Suprapubic skin (tissue), 4 donors: ENCODE measurements at regions not wholly inside any gene's neighbourhood (a gene's known extent, or its start where the extent isn't known, plus 50 kb on each side); places are given as distances from the start of the nearest gene placed in this dataset.
"Not testable (repeated sequence)": the region's sequence is repeated elsewhere in the genome, so short reads cannot be mapped to it uniquely, and the experiment has no call there.

ENCODE experiments used
- DNase-seq, 2 donors: peaks; one replicate each; pipeline ENCODE4 v3.0.0-alpha.2; 2019; ENCODE audit warnings: low spot score in 2 of 2
- H3K27ac ChIP-seq: fragments of 200-600 bp; sonication (generic); one replicate; pipeline ENCODE4 v1.5.1; 2019
- H3K27me3 ChIP-seq: fragments of 200-600 bp; sonication (generic); one replicate; pipeline ENCODE4 v1.5.1; 2019
- H3K36me3 ChIP-seq: fragments of 200-600 bp; sonication (generic); one replicate; pipeline ENCODE4 v1.5.1; 2019
- H3K4me1 ChIP-seq: fragments of 200-600 bp; sonication (generic); one replicate; pipeline ENCODE4 v1.5.1; 2019
- H3K4me3 ChIP-seq: fragments of 200-600 bp; sonication (generic); one replicate; pipeline ENCODE4 v1.5.1; 2019; ENCODE audit warnings: mild to moderate bottlenecking
- H3K9me3 ChIP-seq: fragments of 200-600 bp; sonication (generic); one replicate; pipeline ENCODE4 v1.5.1; 2019
- EP300 ChIP-seq: sonication (generic); formaldehyde crosslinking; IDR thresholded peaks from one replicate; pipeline ENCODE4 v1.6.1; 2017; ENCODE audit warnings: antibody characterized with exemption
- POLR2A ChIP-seq, 2 donors: fragments of 450-650 bp; IDR thresholded peaks; one replicate each; pipeline ENCODE4 v1.6.1; 2017; ENCODE audit warnings: antibody characterized with exemption in 2 of 2, mild to moderate bottlenecking in 2 of 2, moderate library complexity in 2 of 2
- POLR2AphosphoS5 ChIP-seq, 3 donors: sonication (generic); formaldehyde crosslinking; IDR thresholded peaks; one replicate each; pipeline ENCODE4 v1.6.1; 2017; ENCODE audit warnings: antibody characterized with exemption in 3 of 3
- WGBS: methylation state at CpG from one replicate; pipeline ENCODE4 v1.1.5; 2018; 5-methylcytosine and 5-hydroxymethylcytosine counted together
- TF ChIP-seq, protein P1 (sequence below), 2 donors: fragments of 200-600 bp in 1 of 2; fragments of 450-650 bp in 1 of 2; sonication (generic) in 1 of 2; IDR thresholded peaks; one replicate each; pipeline ENCODE4 v1.5.1; 2016 to 2019; ENCODE audit warnings: antibody characterized with exemption in 2 of 2, mild to moderate bottlenecking in 1 of 2, moderate library complexity in 1 of 2

DNA sequence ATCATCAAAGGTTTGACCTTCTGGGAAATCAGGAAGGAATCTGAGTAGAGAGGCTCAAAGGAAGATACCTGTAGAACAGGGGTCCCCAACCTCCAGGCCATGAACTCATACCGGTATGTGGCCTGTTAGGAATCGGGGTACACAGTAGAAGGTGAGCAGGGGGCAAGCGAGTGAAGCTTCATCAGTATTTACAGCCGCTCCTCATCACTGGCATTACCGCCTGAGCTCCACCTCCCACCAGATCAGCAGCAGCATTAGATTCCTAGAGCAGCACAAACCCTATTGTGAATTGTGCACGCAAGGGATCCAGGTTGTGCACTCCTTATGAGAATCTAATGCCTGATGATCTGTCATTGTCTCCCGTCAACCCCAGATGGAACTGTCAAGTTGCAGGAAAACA is 158.5 kb upstream of the CACNA2D1 start:
- Histone ChIP-seq H3K4me1 (no peaks in the 10 kb centered on the region), H3K9me3 (no peaks in the 10 kb centered on the region), H3K27ac (no peak overlapping the region), H3K36me3 (no peaks in the 10 kb centered on the region), H3K27me3 (no peaks in the 10 kb centered on the region), H3K4me3 (no peak overlapping the region)
- TF ChIP-seq, protein P1, sequence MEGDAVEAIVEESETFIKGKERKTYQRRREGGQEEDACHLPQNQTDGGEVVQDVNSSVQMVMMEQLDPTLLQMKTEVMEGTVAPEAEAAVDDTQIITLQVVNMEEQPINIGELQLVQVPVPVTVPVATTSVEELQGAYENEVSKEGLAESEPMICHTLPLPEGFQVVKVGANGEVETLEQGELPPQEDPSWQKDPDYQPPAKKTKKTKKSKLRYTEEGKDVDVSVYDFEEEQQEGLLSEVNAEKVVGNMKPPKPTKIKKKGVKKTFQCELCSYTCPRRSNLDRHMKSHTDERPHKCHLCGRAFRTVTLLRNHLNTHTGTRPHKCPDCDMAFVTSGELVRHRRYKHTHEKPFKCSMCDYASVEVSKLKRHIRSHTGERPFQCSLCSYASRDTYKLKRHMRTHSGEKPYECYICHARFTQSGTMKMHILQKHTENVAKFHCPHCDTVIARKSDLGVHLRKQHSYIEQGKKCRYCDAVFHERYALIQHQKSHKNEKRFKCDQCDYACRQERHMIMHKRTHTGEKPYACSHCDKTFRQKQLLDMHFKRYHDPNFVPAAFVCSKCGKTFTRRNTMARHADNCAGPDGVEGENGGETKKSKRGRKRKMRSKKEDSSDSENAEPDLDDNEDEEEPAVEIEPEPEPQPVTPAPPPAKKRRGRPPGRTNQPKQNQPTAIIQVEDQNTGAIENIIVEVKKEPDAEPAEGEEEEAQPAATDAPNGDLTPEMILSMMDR (IDR thresholded peaks at IDR 0.05) = no peak
- TF ChIP-seq POLR2AphosphoS5 (IDR thresholded peaks at IDR 0.05) = no peak
- no peak for TF ChIP-seq POLR2A (IDR thresholded peaks at IDR 0.05)
- no peak for TF ChIP-seq EP300
- WGBS = 98% methylated on average over 7 of the region's 7 CpGs
- no peak for DNase-seq

DNA sequence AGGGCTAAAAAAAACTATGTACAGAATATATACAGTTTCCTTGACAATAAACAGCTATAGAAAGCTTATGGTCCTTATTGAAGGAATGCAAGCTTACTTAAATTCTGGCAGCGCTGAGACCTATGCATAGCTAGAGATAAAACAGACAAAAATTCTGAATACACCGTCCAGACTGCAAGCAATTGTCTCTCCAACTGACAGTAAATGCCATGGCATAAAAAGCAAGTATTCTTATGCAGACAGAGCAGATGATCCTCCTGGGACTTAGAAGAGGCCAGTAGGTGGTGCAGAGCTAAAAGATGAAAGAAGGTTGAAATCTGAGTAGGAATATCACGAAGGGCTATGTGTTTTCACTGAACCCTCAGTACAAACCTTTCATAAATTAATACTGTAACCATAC is 157.0 kb upstream of the CACNA2D1 start:
- no peak for DNase-seq
- TF ChIP-seq POLR2AphosphoS5 (IDR thresholded peaks at IDR 0.05) = no peak
- 47% methylated on average over 3 of the region's 3 CpGs for WGBS
- H3K4me1 ChIP-seq = no peaks in the 10 kb centered on the region
- no peak overlapping the region for H3K4me3 ChIP-seq
- no peaks in the 10 kb centered on the region for H3K27me3 ChIP-seq
- H3K36me3 ChIP-seq = no peaks in the 10 kb centered on the region
- H3K27ac ChIP-seq = no peak overlapping the region
- H3K9me3 ChIP-seq = no peaks in the 10 kb centered on the region

DNA sequence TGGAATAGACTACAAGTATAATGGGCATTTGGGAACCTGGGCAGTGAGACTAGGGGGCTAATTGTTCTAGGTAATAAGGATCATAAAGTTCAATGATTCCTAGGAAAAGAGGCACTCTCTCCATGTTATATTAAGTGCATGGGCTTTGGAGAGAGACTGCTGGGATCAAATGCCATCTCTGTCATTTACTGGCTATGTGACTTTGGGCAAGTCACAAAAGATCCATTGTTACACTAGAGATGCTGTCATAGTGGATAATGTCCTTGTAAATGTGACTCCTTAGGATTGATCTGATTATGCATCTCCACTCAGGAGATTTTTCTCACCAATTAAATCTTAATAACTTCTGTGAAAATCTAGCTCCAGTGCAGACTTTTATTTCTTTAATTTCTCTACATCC is 156.3 kb upstream of the CACNA2D1 start:
- no peaks in the 10 kb centered on the region for H3K4me1 ChIP-seq
- H3K27ac ChIP-seq = no peak overlapping the region
- no peak for TF ChIP-seq POLR2AphosphoS5 (IDR thresholded peaks at IDR 0.05)
- TF ChIP-seq POLR2A (IDR thresholded peaks at IDR 0.05) = no peak
- no peak for TF ChIP-seq EP300
- TF ChIP-seq, protein P1 (IDR thresholded peaks at IDR 0.05) = no peak
- no peaks in the 10 kb centered on the region for H3K36me3 ChIP-seq
- H3K27me3 ChIP-seq = no peaks in the 10 kb centered on the region
- H3K4me3 ChIP-seq = no peak overlapping the region
- H3K9me3 ChIP-seq = no peaks in the 10 kb centered on the region
- no peak for DNase-seq

DNA sequence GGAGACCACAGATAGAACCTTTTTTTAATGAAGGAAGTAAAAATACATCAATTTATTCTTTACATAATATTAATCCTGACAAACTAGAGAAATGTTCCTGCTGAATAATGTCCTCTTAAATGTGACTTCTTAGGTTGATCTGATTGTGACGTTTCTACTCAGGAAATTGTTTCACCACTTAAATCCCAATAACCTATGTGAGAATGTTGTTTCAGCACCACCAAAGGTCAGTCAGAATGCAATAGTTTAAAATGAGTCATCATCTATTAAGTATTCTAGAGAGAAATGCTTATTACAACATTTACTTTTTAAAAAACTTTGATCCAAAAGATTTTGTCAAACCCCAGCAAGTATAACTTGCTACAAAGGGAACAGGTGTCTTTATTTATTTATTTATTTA is 155.4 kb upstream of the CACNA2D1 start:
- Histone ChIP-seq H3K27me3 (no peaks in the 10 kb centered on the region), H3K36me3 (no peaks in the 10 kb centered on the region), H3K9me3 (no peaks in the 10 kb centered on the region), H3K27ac (no peak overlapping the region), H3K4me1 (peaks cover 7% of the 10 kb centered on the region), H3K4me3 (no peak overlapping the region)
- TF ChIP-seq POLR2A (IDR thresholded peaks at IDR 0.05) (no peak), EP300 (no peak), POLR2AphosphoS5 (IDR thresholded peaks at IDR 0.05) (no peak)
- TF ChIP-seq, protein P1 (IDR thresholded peaks at IDR 0.05) = no peak
- 47% methylated on average over 1 of the region's 1 CpG for WGBS
- DNase-seq = no peak

DNA sequence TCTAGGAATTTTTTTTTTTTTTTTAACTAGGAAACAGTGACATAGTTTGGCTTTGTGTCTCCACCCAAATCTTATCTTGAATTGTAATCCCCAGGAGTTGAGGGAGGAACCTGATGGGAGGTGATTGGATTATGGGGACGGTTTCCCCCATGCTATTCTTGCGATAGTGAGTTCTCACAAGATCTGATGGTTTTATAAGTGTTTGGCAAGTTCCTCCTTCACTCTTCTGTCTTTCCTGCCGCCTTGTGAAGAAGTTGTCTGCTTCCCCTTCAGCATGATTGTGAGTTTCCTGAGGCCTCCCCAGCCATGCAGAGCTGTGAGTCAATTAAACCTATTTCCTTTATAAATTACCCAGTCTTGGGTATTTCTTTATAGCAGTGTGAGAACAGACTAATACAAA is 152.2 kb upstream of the CACNA2D1 start:
- 69% methylated on average over 3 of the region's 3 CpGs for WGBS
- not testable (repeated sequence) for H3K27me3 ChIP-seq, DNase-seq, H3K27ac ChIP-seq, H3K4me3 ChIP-seq, H3K9me3 ChIP-seq, H3K36me3 ChIP-seq
- H3K4me1 ChIP-seq = peaks cover 10% of the 10 kb centered on the region

DNA sequence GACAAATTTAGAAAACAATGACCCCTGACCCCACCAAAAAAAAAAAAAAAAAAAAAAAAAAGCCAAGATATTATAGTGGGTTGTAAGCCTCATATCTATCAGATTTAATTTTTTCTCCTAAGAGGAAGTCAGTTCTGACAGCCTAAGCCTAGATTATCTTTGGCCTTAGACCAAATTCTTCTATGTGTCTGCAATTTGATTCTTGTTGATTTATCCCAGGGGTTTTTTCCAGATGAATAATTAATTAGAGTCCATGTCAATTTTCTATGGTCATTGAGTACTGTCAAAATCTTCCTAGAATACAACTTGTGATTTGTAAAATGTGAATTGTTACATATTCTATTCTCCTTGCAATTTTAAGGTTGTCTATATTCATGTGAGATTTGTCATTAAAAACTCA is 151.6 kb upstream of the CACNA2D1 start:
- H3K36me3 ChIP-seq = no peaks in the 10 kb centered on the region
- H3K4me1 ChIP-seq = peaks cover 10% of the 10 kb centered on the region
- TF ChIP-seq POLR2AphosphoS5 (IDR thresholded peaks at IDR 0.05) (no peak), POLR2A (IDR thresholded peaks at IDR 0.05) (no peak), EP300 (no peak)
- TF ChIP-seq, protein P1 (IDR thresholded peaks at IDR 0.05) = no peak
- H3K27ac ChIP-seq = no peak overlapping the region
- DNase-seq = no peak
- no peak overlapping the region for H3K4me3 ChIP-seq
- no peaks in the 10 kb centered on the region for H3K9me3 ChIP-seq
- no peaks in the 10 kb centered on the region for H3K27me3 ChIP-seq
